Astrocyte (in vitro differentiated cells and primary cell): ENCODE measurements at regions not wholly inside any gene's neighbourhood (a gene's known extent, or its start where the extent isn't known, plus 50 kb on each side); places are given as distances from the start of the nearest gene placed in this dataset.

Source experiments
- DNase-seq: peaks from one replicate; pipeline ENCODE4 v3.0.0-alpha.2; 2010; ENCODE audit warnings: low read depth
- FAIRE-seq: peaks from 2 replicates; lab custom pipeline; 2011; peaks lifted over from hg19 to GRCh38; lab: Jason Lieb, UNC
- H2AFZ ChIP-seq: 2 replicates; pipeline ENCODE4 v1.6.0; 2012; ENCODE audit warnings: low read depth, low read length, inconsistent platforms
- H3K27ac ChIP-seq: 2 replicates; pipeline ENCODE4 v1.5.1; 2011; ENCODE audit warnings: low read depth, low read length, inconsistent platforms
- H3K27me3 ChIP-seq: 2 replicates; pipeline ENCODE4 v1.6.0; 2011; ENCODE audit warnings: low read length, inconsistent platforms; ENCODE audit not compliant: insufficient read depth
- H3K36me3 ChIP-seq: 2 replicates; pipeline ENCODE4 v1.5.1; 2011; ENCODE audit warnings: low read length, inconsistent platforms; ENCODE audit not compliant: insufficient read depth
- H3K4me1 ChIP-seq: 2 replicates; pipeline ENCODE4 v1.5.1; 2011; ENCODE audit warnings: low read length, inconsistent platforms; ENCODE audit not compliant: insufficient read depth
- H3K4me2 ChIP-seq: 2 replicates; pipeline ENCODE4 v1.6.0; 2012; ENCODE audit warnings: low read length, inconsistent platforms
- H3K4me3 ChIP-seq: 2 replicates; pipeline ENCODE4 v1.5.1; 2011; ENCODE audit warnings: low read depth, mild to moderate bottlenecking, low read length, inconsistent platforms; ENCODE audit not compliant: insufficient read depth
- H3K79me2 ChIP-seq: 2 replicates; pipeline ENCODE4 v1.6.0; 2012; ENCODE audit warnings: mild to moderate bottlenecking, low read length, inconsistent platforms; ENCODE audit not compliant: insufficient read depth
- H3K9ac ChIP-seq: 2 replicates; pipeline ENCODE4 v1.6.0; 2012; ENCODE audit warnings: mild to moderate bottlenecking, low read length, inconsistent platforms
- H3K9me3 ChIP-seq: 2 replicates; pipeline ENCODE4 v1.5.1; 2012; ENCODE audit warnings: low read depth, mild to moderate bottlenecking, low read length, inconsistent platforms; ENCODE audit not compliant: insufficient read depth
- H4K20me1 ChIP-seq: 2 replicates; pipeline ENCODE4 v1.6.0; 2012; ENCODE audit warnings: low read length, inconsistent platforms; ENCODE audit not compliant: insufficient read depth
- H3K27ac Mint-ChIP-seq: one replicate; pipeline ENCODE4 v1.8.0; 2021; ENCODE audit warnings: mild to moderate bottlenecking, mixed read lengths; ENCODE audit not compliant: unreplicated experiment
- H3K27me3 Mint-ChIP-seq: one replicate; pipeline ENCODE4 v1.8.0; 2021; ENCODE audit warnings: low read depth, mixed read lengths; ENCODE audit not compliant: unreplicated experiment
- H3K36me3 Mint-ChIP-seq: one replicate; pipeline ENCODE4 v1.8.0; 2021; ENCODE audit warnings: low read depth, mixed read lengths; ENCODE audit not compliant: unreplicated experiment
- H3K4me1 Mint-ChIP-seq: one replicate; pipeline ENCODE4 v1.8.0; 2021; ENCODE audit warnings: low read depth, mixed read lengths; ENCODE audit not compliant: unreplicated experiment
- H3K4me3 Mint-ChIP-seq: one replicate; pipeline ENCODE4 v1.8.0; 2021; ENCODE audit warnings: mild to moderate bottlenecking, moderate library complexity, mixed read lengths; ENCODE audit not compliant: unreplicated experiment
- H3K9me3 Mint-ChIP-seq: one replicate; pipeline ENCODE4 v1.8.0; 2021; ENCODE audit warnings: mild to moderate bottlenecking, mixed read lengths; ENCODE audit not compliant: unreplicated experiment
- CTCF ChIP-seq: IDR thresholded peaks from 2 replicates; pipeline ENCODE4 v1.5.1; 2011; ENCODE audit warnings: low read depth, mild to moderate bottlenecking, inconsistent platforms, low read length, moderate library complexity; ENCODE audit not compliant: insufficient read depth
- EZH2 ChIP-seq: IDR thresholded peaks from 2 replicates; pipeline ENCODE4 v1.6.1; 2012; ENCODE audit warnings: mild to moderate bottlenecking, low read length, inconsistent platforms; ENCODE audit not compliant: insufficient read depth

- no peaks in the 10 kb centered on the region for H4K20me1 ChIP-seq
- no peak overlapping the region for H3K4me3 Mint-ChIP-seq
- FAIRE-seq (no peak), DNase-seq (no peak)
- peaks cover 4% of the 10 kb centered on the region for H3K9me3 ChIP-seq
- H3K9me3 Mint-ChIP-seq = peaks cover 6% of the 10 kb centered on the region
- no peak overlapping the region for H3K27ac Mint-ChIP-seq
- no peaks in the 10 kb centered on the region for H3K4me1 ChIP-seq
- H3K4me1 Mint-ChIP-seq = peaks cover 4% of the 10 kb centered on the region
- peaks cover 21% of the 10 kb centered on the region for H3K27me3 ChIP-seq
- no peaks in the 10 kb centered on the region for H3K79me2 ChIP-seq
- H3K4me3 ChIP-seq = no peak overlapping the region
- no peak overlapping the region for H3K4me2 ChIP-seq
- no peak overlapping the region for H3K27ac ChIP-seq
- no peaks in the 10 kb centered on the region for H3K36me3 ChIP-seq
- H3K9ac ChIP-seq = no peak overlapping the region
- peaks cover 2% of the 10 kb centered on the region for H3K36me3 Mint-ChIP-seq
- H2AFZ ChIP-seq = no peak overlapping the region
- TF ChIP-seq CTCF = no peak
- TF ChIP-seq EZH2 = no peak
- H3K27me3 Mint-ChIP-seq = peaks cover 43% of the 10 kb centered on the region
Observed at GRCh38 chr1:38258085-38258627, 211.6 kb upstream of the POU3F1 start.

GRCh38 chr1:38257374-38257773, 210.8 kb upstream of the POU3F1 start:
- H3K4me1 Mint-ChIP-seq = peaks cover 4% of the 10 kb centered on the region
- H3K9ac ChIP-seq = no peak overlapping the region
- no peaks in the 10 kb centered on the region for H3K4me1 ChIP-seq
- peaks cover 21% of the 10 kb centered on the region for H3K27me3 ChIP-seq
- no peaks in the 10 kb centered on the region for H4K20me1 ChIP-seq
- H3K27me3 Mint-ChIP-seq = peaks cover 46% of the 10 kb centered on the region
- DNase-seq (no peak), FAIRE-seq (no peak)
- H3K36me3 ChIP-seq = no peaks in the 10 kb centered on the region
- H3K27ac ChIP-seq = no peak overlapping the region
- TF ChIP-seq CTCF (no peak), EZH2 (no peak)
- peaks cover 2% of the 10 kb centered on the region for H3K36me3 Mint-ChIP-seq
- peaks cover 4% of the 10 kb centered on the region for H3K9me3 ChIP-seq
- H3K27ac Mint-ChIP-seq = no peak overlapping the region
- H3K4me2 ChIP-seq = no peak overlapping the region
- no peak overlapping the region for H3K4me3 Mint-ChIP-seq
- no peaks in the 10 kb centered on the region for H3K79me2 ChIP-seq
- no peak overlapping the region for H2AFZ ChIP-seq
- peaks cover 6% of the 10 kb centered on the region for H3K9me3 Mint-ChIP-seq
- H3K4me3 ChIP-seq = no peak overlapping the region

GRCh38 chr1:38256072-38256471, 209.5 kb upstream of the POU3F1 start:
- FAIRE-seq (no peak), DNase-seq (no peak)
- TF ChIP-seq CTCF (no peak), EZH2 (no peak)
- no peak overlapping the region for H3K27ac ChIP-seq
- H3K27me3 Mint-ChIP-seq = peaks cover 40% of the 10 kb centered on the region
- H3K9me3 Mint-ChIP-seq = peaks cover 6% of the 10 kb centered on the region
- H2AFZ ChIP-seq = no peak overlapping the region
- H3K36me3 Mint-ChIP-seq = peaks cover 2% of the 10 kb centered on the region
- H3K27ac Mint-ChIP-seq = no peak overlapping the region
- H3K4me2 ChIP-seq = no peak overlapping the region
- H3K4me1 ChIP-seq = no peaks in the 10 kb centered on the region
- peaks cover 21% of the 10 kb centered on the region for H3K27me3 ChIP-seq
- H3K4me3 Mint-ChIP-seq = no peak overlapping the region
- no peak overlapping the region for H3K4me3 ChIP-seq
- H4K20me1 ChIP-seq = no peaks in the 10 kb centered on the region
- H3K9ac ChIP-seq = no peak overlapping the region
- H3K4me1 Mint-ChIP-seq = no peaks in the 10 kb centered on the region
- no peaks in the 10 kb centered on the region for H3K36me3 ChIP-seq
- peaks cover 4% of the 10 kb centered on the region for H3K9me3 ChIP-seq
- H3K79me2 ChIP-seq = no peaks in the 10 kb centered on the region
